Spleen (tissue), 11 donors: ENCODE measurements at regions not wholly inside any gene's neighbourhood (a gene's known extent, or its start where the extent isn't known, plus 50 kb on each side); places are given as distances from the start of the nearest gene placed in this dataset.

Experiments
- DNase-seq: peaks from one replicate; pipeline ENCODE4 v3.0.0-alpha.2; 2020
- H3K27ac ChIP-seq, 8 donors: fragments of 200-600 bp; sonication (generic) in 7 of 8; 1 replicate in 4 of 8; 2 replicates in 4 of 8; pipeline versions ENCODE4 v1.5.0 to v1.8.0; 2016 to 2021; ENCODE audit warnings: inconsistent platforms in 4 of 8, mild to moderate bottlenecking in 4 of 8, moderate library complexity in 1 of 8
- H3K27me3 ChIP-seq, 7 donors: fragments of 200-600 bp; sonication (generic) in 6 of 7; replicated peaks in 1 of 7; 1 replicate in 4 of 7; 2 replicates in 3 of 7; pipeline versions ENCODE4 v1.5.0 to v1.8.0; 2016 to 2021; ENCODE audit warnings: inconsistent platforms in 3 of 7, mild to moderate bottlenecking in 1 of 7
- H3K36me3 ChIP-seq, 6 donors: fragments of 200-600 bp; sonication (generic) in 5 of 6; 1 replicate in 4 of 6; 2 replicates in 2 of 6; pipeline versions ENCODE4 v1.5.0 to v1.8.0; 2016 to 2021; ENCODE audit warnings: inconsistent platforms in 2 of 6
- H3K4me1 ChIP-seq, 6 donors: fragments of 200-600 bp; sonication (generic) in 5 of 6; 1 replicate in 3 of 6; 2 replicates in 3 of 6; pipeline versions ENCODE4 v1.5.0 to v1.8.0; 2016 to 2021; ENCODE audit warnings: inconsistent platforms in 3 of 6
- H3K4me3 ChIP-seq, 8 donors: fragments of 200-600 bp; sonication (generic) in 7 of 8; 1 replicate in 4 of 8; 2 replicates in 4 of 8; pipeline versions ENCODE4 v1.5.0 to v1.8.0; 2016 to 2021; ENCODE audit warnings: inconsistent platforms in 4 of 8, mild to moderate bottlenecking in 4 of 8, moderate library complexity in 2 of 8
- H3K9me3 ChIP-seq, 8 donors: fragments of 200-600 bp; sonication (generic) in 7 of 8; 1 replicate in 4 of 8; 2 replicates in 4 of 8; pipeline versions ENCODE4 v1.5.0 to v1.8.0; 2016 to 2021; ENCODE audit warnings: inconsistent platforms in 4 of 8
- POLR2A ChIP-seq, 3 donors: fragments of 450-650 bp; IDR thresholded peaks; one replicate each; pipeline ENCODE4 v1.5.1; 2017; ENCODE audit warnings: antibody characterized with exemption in 3 of 3, mild to moderate bottlenecking in 1 of 3
- POLR2AphosphoS5 ChIP-seq, 3 donors: sonication (generic); formaldehyde crosslinking; IDR thresholded peaks; one replicate each; pipeline ENCODE4 v1.5.1; 2017; ENCODE audit warnings: antibody characterized with exemption in 3 of 3
- WGBS, 5 donors: extraction: QIAGEN DNeasy Blood & Tissue Kit in 3 of 5; methylation state at CpG; one replicate each; pipeline versions ENCODE4 v1.1.5 to v1.1.7; 2013 to 2018; 5-methylcytosine and 5-hydroxymethylcytosine counted together
- intact Hi-C: fragments of 100-400 bp; cut with DNase I; formaldehyde crosslinking; loops from one replicate; pipeline ENCODE4 v1.15.0; 2023; ENCODE audit warnings: low total_unique reads
- TF ChIP-seq, protein P1 (sequence below), 11 experiments: fragments of 200-600 bp in 7 of 11; fragments of 450-650 bp in 4 of 11; sonication (generic) in 4 of 11; IDR thresholded peaks in 8 of 11; conservative IDR thresholded peaks in 3 of 11; 1 replicate in 7 of 11; 2 replicates in 4 of 11; pipeline versions ENCODE4 v1.4.0 to v1.8.0; 2016 to 2021; ENCODE audit warnings: antibody characterized with exemption in 11 of 11, inconsistent platforms in 4 of 11, mild to moderate bottlenecking in 1 of 11
- donor health status: healthy with polysubstance abuse.
- donor health status: DM: no; HTN: no; CAD: no; lungs with moderate emphysema.
- donor health status: DM: no; HTN: no; CAD: no.
- donor health status: Bipolar disorder and iron deficiency.
- donor health status: healthy.
- donor health status: DM: no; HTN: no; CAD: no.
- donor health status: DM: yes; HTN: yes; CAD: no.

DNA sequence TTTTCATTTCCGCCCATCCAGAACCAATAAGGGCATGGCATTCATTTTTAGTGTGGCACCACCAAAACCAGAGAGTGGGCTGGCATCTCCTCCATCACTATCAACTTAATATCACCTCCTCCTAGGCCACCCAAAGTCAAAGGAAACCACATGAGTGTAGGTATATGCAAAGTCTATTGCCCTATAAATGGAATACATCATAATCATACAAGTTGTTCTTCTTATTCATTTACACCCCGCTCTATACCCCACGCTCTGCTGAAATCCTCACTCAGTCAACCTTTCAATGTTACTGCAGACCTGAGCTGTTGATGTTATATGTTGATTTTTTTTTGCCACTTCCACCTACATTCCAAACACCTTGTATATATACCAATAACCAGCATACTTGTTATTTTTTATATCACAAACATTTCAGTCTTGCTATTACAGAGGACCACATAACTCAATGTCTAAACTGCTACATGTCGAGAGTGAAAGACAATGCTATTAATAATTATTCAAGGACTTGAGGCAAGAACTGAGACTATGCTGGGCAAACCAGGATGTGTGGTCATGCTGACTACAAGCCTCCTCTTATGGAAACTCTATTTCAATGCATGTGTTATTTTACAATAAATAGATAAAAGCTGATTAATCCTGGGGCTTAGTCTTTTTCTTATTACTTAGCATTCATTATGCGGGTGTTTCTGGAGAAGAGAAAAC is 466.5 kb upstream of the ID2 start:
- no peaks in the 10 kb centered on the region for H3K36me3 ChIP-seq
- no peak for DNase-seq
- TF ChIP-seq, protein P1, sequence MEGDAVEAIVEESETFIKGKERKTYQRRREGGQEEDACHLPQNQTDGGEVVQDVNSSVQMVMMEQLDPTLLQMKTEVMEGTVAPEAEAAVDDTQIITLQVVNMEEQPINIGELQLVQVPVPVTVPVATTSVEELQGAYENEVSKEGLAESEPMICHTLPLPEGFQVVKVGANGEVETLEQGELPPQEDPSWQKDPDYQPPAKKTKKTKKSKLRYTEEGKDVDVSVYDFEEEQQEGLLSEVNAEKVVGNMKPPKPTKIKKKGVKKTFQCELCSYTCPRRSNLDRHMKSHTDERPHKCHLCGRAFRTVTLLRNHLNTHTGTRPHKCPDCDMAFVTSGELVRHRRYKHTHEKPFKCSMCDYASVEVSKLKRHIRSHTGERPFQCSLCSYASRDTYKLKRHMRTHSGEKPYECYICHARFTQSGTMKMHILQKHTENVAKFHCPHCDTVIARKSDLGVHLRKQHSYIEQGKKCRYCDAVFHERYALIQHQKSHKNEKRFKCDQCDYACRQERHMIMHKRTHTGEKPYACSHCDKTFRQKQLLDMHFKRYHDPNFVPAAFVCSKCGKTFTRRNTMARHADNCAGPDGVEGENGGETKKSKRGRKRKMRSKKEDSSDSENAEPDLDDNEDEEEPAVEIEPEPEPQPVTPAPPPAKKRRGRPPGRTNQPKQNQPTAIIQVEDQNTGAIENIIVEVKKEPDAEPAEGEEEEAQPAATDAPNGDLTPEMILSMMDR (IDR thresholded peaks at IDR 0.05 in 8 of 11, conservative IDR thresholded peaks at IDR 0.05 in 3 of 11): no peak
- TF ChIP-seq POLR2AphosphoS5 (IDR thresholded peaks at IDR 0.05) (no peak), POLR2A (IDR thresholded peaks at IDR 0.05) (no peak)
- peaks cover 0 to 1% (median 0%) of the 10 kb centered on the region in 8 donors for H3K9me3 ChIP-seq
- peak overlapping the region in 2 of 8 donors; percentile 13 to 14 for H3K27ac ChIP-seq
- H3K4me1 ChIP-seq: peaks cover 0 to 11% (median 3%) of the 10 kb centered on the region in 6 donors
- intact Hi-C loops: no loop called here
- no peak overlapping the region for H3K4me3 ChIP-seq
- 84 to 92% (median 85%) methylated on average over 5 of the region's 5 CpGs for WGBS, 5 donors
- no peaks in the 10 kb centered on the region for H3K27me3 ChIP-seq

DNA sequence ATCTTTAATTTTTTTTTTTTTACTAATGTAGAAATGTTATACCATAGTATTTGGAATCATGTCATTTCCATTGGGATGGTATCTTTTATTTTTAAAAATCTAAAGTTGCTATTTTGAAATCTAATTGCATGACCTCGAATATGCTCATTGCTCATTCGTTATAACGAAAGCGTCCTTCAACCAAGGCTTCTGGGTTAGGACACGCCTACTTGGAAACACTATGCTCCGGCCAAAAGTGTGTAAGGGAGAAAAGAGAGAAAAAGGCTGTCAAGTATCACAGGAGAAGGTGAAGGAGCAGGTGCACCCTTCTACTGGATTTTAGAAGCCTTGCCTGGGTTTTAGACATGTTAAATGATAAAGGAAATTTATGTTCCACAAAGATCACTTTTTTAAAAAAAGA is 465.9 kb upstream of the ID2 start:
- H3K36me3 ChIP-seq: no peaks in the 10 kb centered on the region
- H3K4me3 ChIP-seq: no peak overlapping the region
- H3K27me3 ChIP-seq: no peaks in the 10 kb centered on the region
- intact Hi-C loops: no loop called here
- peak overlapping the region in 2 of 8 donors; percentile 13 to 14 for H3K27ac ChIP-seq
- DNase-seq: no peak
- H3K9me3 ChIP-seq: no peaks in the 10 kb centered on the region
- 72 to 81% (median 79%) methylated on average over 6 of the region's 6 CpGs for WGBS, 5 donors
- TF ChIP-seq POLR2AphosphoS5 (IDR thresholded peaks at IDR 0.05) (no peak), POLR2A (IDR thresholded peaks at IDR 0.05) (no peak)
- TF ChIP-seq, protein P1 (IDR thresholded peaks at IDR 0.05 in 8 of 11, conservative IDR thresholded peaks at IDR 0.05 in 3 of 11): no peak
- H3K4me1 ChIP-seq: peaks cover 0 to 11% (median 3%) of the 10 kb centered on the region in 6 donors

DNA sequence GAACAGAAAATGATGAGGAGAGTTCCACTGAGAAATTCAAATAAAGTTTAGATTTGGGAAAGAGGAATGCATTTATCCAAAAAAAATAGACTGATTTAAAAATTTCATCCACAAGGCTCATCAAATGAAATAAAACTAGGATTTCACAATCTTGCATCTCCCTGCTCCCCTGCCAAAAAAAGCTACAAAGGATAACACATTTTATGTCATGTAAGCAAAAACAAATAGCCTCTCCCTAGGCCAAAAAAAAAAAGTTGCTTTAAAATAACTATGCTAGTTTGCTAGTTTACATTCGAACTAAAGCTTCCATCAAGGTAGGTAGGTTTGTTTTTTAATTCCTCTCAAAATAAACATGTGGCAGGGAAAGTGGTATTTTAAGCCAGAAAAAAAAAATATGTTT is 465.5 kb upstream of the ID2 start:
- peak overlapping the region in 1 of 8 donors; percentile 13 for H3K27ac ChIP-seq
- H3K27me3 ChIP-seq: no peaks in the 10 kb centered on the region
- DNase-seq: no peak
- intact Hi-C loops: no loop called here
- peaks cover 0 to 11% (median 3%) of the 10 kb centered on the region in 6 donors for H3K4me1 ChIP-seq
- TF ChIP-seq POLR2A (IDR thresholded peaks at IDR 0.05): no peak
- TF ChIP-seq, protein P1 (IDR thresholded peaks at IDR 0.05 in 8 of 11, conservative IDR thresholded peaks at IDR 0.05 in 3 of 11): no peak
- no peak for TF ChIP-seq POLR2AphosphoS5 (IDR thresholded peaks at IDR 0.05)
- 44 to 75% (median 68%) methylated on average over 1 of the region's 1 CpG for WGBS, 5 donors
- H3K9me3 ChIP-seq: no peaks in the 10 kb centered on the region
- H3K36me3 ChIP-seq: no peaks in the 10 kb centered on the region
- H3K4me3 ChIP-seq: no peak overlapping the region

DNA sequence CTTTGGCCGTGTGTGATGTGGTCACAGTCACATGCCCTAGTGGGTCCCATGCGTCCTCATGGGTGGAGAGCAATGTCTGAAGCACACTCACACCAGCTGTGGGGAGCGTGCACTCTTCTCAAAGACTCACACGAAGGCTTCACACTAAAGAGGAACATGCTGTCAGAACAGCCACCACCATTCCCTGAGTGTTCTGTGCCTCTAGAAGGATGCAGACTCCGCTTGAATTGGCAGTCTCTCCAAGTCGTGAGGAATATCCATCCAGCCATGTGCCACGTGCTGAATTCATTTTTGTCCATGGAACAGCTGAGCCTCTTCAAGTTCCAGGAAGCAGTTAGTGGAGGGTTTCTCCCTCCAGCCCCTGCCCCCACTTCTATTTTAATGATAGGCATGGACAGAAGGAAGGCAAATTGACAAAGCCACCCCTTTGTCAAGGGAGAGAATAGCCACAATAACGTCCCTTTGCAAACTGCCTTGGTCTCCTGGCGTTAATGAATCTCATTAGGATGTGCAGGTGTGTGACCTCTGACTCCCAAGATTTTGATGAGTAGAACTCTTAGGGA is 464.3 kb upstream of the ID2 start:
- no peaks in the 10 kb centered on the region for H3K36me3 ChIP-seq
- no peaks in the 10 kb centered on the region for H3K27me3 ChIP-seq
- no peak overlapping the region for H3K4me3 ChIP-seq
- intact Hi-C loops: no loop called here
- 61 to 89% (median 78%) methylated on average over 9 of the region's 9 CpGs for WGBS, 5 donors
- no peak overlapping the region for H3K27ac ChIP-seq
- no peaks in the 10 kb centered on the region for H3K9me3 ChIP-seq
- no peak for TF ChIP-seq POLR2AphosphoS5 (IDR thresholded peaks at IDR 0.05)
- TF ChIP-seq, protein P1 (IDR thresholded peaks at IDR 0.05 in 8 of 11, conservative IDR thresholded peaks at IDR 0.05 in 3 of 11): no peak
- no peak for TF ChIP-seq POLR2A (IDR thresholded peaks at IDR 0.05)
- peaks cover 0 to 11% (median 3%) of the 10 kb centered on the region in 6 donors for H3K4me1 ChIP-seq
- DNase-seq: no peak
